ENCODE measurements at regions not wholly inside any gene's neighbourhood (a gene's known extent, or its start where the extent isn't known, plus 50 kb on each side); places are given as distances from the start of the nearest gene placed in this dataset.

- ATAC-seq (ENCODE audit: low read depth in 2 of 2) (no peak), DNase-seq (no peak)
- Mint-ChIP-seq H3K36me3 (peaks cover 0 to 4% of the 10 kb centered on the region in 2 donors), H3K27me3 (peaks cover 7 to 22% (median 15%) of the 10 kb centered on the region in 3 donors), H3K9me3 (no peaks in the 10 kb centered on the region), H3K27ac (no peak overlapping the region), H3K4me3 (no peak overlapping the region), H3K4me1 (no peaks in the 10 kb centered on the region)
Observed at GRCh38 chr9:89978185-89978584, 373.4 kb downstream of the GADD45G start.

GRCh38 chr9:89980600-89980999 is 375.8 kb downstream of the GADD45G start:
- Mint-ChIP-seq H3K9me3 (no peaks in the 10 kb centered on the region), H3K36me3 (peaks cover 0 to 8% of the 10 kb centered on the region in 2 donors), H3K4me1 (no peaks in the 10 kb centered on the region), H3K4me3 (no peak overlapping the region), H3K27ac (no peak overlapping the region), H3K27me3 (peaks cover 7 to 22% (median 17%) of the 10 kb centered on the region in 3 donors)
- DNase-seq (no peak), ATAC-seq (ENCODE audit: low read depth in 2 of 2) (no peak)

DNA sequence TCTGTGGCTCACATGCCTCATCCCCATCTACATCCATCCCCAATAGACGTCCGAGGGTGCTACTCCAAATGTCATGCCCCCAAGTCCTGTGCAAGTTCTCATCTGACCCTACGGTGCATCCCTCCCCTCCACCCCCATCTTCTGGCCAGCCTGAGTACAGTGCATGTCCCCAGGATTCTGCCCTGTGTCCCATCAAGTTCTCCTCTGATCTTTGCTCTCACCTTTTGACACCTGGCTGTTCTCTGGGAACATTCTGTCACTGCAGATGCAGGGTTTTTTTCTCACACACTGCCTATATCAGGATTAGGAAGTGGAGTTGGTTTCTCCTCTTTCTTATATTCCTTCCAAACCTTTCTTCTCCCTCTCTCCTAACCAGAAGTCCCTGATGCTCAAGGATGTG is 377.2 kb downstream of the GADD45G start:
- peaks cover 0 to 8% of the 10 kb centered on the region in 2 donors for H3K36me3 Mint-ChIP-seq
- peaks cover 11 to 27% (median 17%) of the 10 kb centered on the region in 3 donors for H3K27me3 Mint-ChIP-seq
- H3K4me3 Mint-ChIP-seq = no peak overlapping the region
- no peaks in the 10 kb centered on the region for H3K9me3 Mint-ChIP-seq
- H3K4me1 Mint-ChIP-seq = no peaks in the 10 kb centered on the region
- no peak for ATAC-seq (ENCODE audit: low read depth in 2 of 2)
- no peak for DNase-seq
- H3K27ac Mint-ChIP-seq = no peak overlapping the region

DNA sequence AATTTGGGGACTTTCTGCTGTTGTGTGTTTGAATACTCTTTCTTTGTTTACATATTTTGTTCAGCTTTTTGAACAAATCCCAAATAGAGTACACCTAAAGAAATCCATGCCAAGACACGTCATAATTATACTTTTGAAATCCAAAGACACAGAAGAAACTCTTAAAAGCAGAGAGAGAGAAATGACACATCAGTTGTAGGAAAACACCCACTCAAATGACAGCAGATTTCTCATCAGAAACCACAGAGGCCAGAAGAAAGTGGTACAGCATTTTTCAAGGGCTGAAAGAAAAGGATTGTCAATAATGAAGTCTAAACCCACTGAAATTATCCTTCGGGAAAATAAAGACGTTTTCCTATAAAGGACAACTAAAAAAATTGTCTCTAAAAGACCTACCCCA is 378.6 kb downstream of the GADD45G start:
- H3K27me3 Mint-ChIP-seq = peaks cover 11 to 28% (median 17%) of the 10 kb centered on the region in 3 donors
- DNase-seq (no peak), ATAC-seq (ENCODE audit: low read depth in 2 of 2) (no peak)
- no peak overlapping the region for H3K27ac Mint-ChIP-seq
- H3K9me3 Mint-ChIP-seq = no peaks in the 10 kb centered on the region
- H3K4me3 Mint-ChIP-seq = no peak overlapping the region
- H3K4me1 Mint-ChIP-seq = peaks cover 0 to 1% (median 0%) of the 10 kb centered on the region in 3 donors
- peaks cover 0 to 8% of the 10 kb centered on the region in 2 donors for H3K36me3 Mint-ChIP-seq

DNA sequence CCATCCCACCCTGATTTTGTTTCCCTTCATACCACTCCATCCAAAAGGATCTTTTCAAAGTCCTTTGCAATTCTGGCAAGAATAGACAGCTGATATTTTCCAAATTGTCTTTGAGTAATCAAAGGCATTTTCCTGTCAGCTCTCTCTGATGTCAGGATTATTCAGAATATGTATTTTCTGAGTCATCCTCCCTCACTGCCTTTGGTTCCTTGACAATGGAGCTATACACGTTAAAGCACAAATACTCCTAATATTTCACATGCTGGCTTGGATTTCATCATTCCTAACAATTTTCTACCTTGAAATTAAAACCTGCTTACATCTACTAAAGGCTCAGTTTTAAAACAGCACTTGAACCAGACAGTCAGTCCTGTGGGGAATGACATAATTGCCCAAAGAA is 379.4 kb downstream of the GADD45G start:
- ATAC-seq (ENCODE audit: low read depth in 2 of 2) (no peak), DNase-seq (no peak)
- Mint-ChIP-seq H3K27ac (peak overlapping the region in 1 of 6 donors; percentile 39), H3K27me3 (peaks cover 11 to 28% (median 17%) of the 10 kb centered on the region in 3 donors), H3K9me3 (no peaks in the 10 kb centered on the region), H3K36me3 (peaks cover 0 to 8% of the 10 kb centered on the region in 2 donors), H3K4me3 (no peak overlapping the region), H3K4me1 (peaks cover 1 to 5% (median 1%) of the 10 kb centered on the region in 3 donors)

DNA sequence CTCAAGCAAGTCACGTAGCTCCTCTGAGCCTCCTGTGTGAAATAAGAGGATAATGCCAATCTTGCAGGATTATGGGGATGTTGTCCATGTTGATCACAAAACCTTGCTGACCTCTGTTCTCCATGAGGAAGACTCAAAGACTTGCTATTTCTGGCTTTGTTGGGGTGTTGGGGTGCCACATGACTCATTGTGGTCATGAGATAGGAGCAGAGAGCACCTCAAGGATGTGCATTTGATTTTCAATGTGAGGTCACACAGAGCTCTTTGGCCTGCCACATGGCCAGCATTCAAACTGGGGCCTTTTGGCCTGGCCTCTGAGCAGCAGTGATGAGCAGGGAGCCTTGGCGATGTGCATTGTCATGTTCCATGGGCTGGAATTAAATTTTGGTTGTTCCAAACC is 380.3 kb downstream of the GADD45G start:
- no peak for ATAC-seq (ENCODE audit: low read depth in 2 of 2)
- peaks cover 0 to 8% of the 10 kb centered on the region in 2 donors for H3K36me3 Mint-ChIP-seq
- H3K27ac Mint-ChIP-seq = no peak overlapping the region
- peaks cover 11 to 25% (median 17%) of the 10 kb centered on the region in 3 donors for H3K27me3 Mint-ChIP-seq
- peaks cover 4 to 10% (median 5%) of the 10 kb centered on the region in 3 donors for H3K4me1 Mint-ChIP-seq
- DNase-seq = no peak
- no peak overlapping the region for H3K4me3 Mint-ChIP-seq
- no peaks in the 10 kb centered on the region for H3K9me3 Mint-ChIP-seq

DNA sequence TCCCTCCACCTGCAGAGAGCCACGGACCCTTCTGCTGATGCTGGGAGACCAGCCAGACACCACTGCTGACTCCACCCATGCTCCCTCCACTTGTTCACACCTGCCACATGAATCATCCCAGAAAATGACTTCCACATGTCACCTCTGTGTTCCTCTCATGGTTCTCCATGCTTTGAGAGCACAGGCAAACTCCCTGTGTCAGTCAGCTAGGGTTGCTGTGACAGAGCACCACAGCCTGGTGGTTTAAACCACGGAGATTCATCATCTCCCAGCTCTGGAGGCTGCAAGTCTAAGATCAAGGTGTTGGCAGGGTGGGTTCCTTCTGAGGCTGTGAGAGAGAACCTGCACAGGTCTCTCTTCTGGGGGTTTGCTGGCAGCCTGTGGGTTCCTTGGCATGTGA is 381.4 kb downstream of the GADD45G start:
- Mint-ChIP-seq H3K27ac (no peak overlapping the region), H3K9me3 (no peaks in the 10 kb centered on the region), H3K36me3 (peaks cover 0 to 8% of the 10 kb centered on the region in 2 donors), H3K4me1 (peaks cover 4 to 10% (median 5%) of the 10 kb centered on the region in 3 donors), H3K27me3 (peaks cover 11 to 22% (median 17%) of the 10 kb centered on the region in 3 donors), H3K4me3 (no peak overlapping the region)
- ATAC-seq (ENCODE audit: low read depth in 2 of 2) = no peak
- no peak for DNase-seq

DNA sequence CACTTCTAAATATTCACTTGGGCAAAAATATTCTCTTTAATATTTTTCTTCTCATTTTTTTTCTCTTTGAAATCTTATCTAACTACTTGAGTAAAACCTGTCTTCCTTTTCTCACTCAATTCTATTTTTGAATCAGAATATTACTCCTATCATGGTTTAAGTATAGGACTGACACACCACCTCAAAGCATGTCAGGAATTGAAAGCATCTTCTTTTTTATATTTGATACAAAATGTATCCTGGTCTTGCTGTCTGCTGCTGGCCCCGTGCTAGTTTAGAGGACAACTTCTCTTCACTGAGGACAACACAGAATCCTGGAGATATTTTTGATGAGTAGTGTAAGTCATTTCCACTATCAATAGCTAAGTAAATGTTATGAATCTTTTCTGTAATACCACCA is 383.6 kb downstream of the GADD45G start:
- ATAC-seq (ENCODE audit: low read depth in 2 of 2) = no peak
- no peak overlapping the region for H3K4me3 Mint-ChIP-seq
- peaks cover 0 to 6% (median 4%) of the 10 kb centered on the region in 3 donors for H3K27me3 Mint-ChIP-seq
- peaks cover 0 to under 1% of the 10 kb centered on the region in 2 donors for H3K36me3 Mint-ChIP-seq
- peak overlapping the region in 1 of 6 donors; percentile 63 for H3K27ac Mint-ChIP-seq
- no peak for DNase-seq
- peaks cover 4 to 10% (median 5%) of the 10 kb centered on the region in 3 donors for H3K4me1 Mint-ChIP-seq
- no peaks in the 10 kb centered on the region for H3K9me3 Mint-ChIP-seq

GRCh38 chr9:89991204-89991790 is 386.5 kb downstream of the GADD45G start:
- H3K27me3 Mint-ChIP-seq = peaks cover 0 to 6% (median 4%) of the 10 kb centered on the region in 3 donors
- no peak for ATAC-seq (ENCODE audit: low read depth in 2 of 2)
- no peak for DNase-seq
- H3K4me3 Mint-ChIP-seq = no peak overlapping the region
- H3K36me3 Mint-ChIP-seq = no peaks in the 10 kb centered on the region
- H3K4me1 Mint-ChIP-seq = peaks cover 4 to 10% (median 5%) of the 10 kb centered on the region in 3 donors
- no peaks in the 10 kb centered on the region for H3K9me3 Mint-ChIP-seq
- peak overlapping the region in 2 of 6 donors; percentile 54 to 69 for H3K27ac Mint-ChIP-seq

DNA sequence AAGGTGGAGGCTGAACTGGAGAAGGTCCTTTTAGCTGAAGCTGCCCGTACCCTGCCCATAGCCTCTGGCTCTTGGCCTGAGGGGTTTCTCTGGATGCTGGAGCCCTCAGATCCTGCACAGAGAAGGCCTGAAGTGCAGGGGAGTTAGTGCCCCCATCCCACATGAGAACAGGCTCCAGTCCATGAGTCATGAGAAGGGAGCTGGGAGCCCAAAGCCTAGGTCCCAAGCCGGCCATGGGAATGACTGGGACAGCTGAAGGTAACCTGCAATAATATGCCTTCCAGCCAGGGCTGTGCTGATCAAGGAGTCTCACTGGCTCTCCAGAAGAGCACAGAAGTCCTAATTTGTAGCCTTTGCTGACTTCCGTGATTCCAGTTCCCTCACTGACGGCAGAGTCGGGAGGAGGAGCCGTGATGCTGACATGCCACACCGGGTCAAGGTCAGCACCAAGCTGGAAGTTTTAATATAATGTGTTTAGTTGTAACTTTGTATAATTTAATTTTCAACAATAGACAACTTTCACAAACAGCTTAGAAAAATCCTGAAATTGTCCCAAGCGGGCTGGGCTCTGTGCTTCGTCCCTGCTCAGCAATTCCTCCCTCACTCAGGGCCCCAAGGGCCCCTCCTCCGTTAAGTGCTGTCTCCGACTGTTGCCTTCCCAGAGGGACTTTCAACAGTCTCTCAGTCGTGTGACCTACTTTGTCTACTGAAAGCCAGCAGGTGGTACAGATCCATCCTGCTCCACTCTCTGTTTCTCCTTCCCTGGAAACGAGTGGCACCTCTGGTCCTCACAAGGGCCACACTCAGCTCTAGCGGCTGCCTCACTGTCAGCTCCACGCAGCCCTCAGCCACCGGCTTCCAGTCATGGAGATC is 387.8 kb downstream of the GADD45G start:
- no peaks in the 10 kb centered on the region for H3K9me3 Mint-ChIP-seq
- ATAC-seq (ENCODE audit: low read depth in 2 of 2) (no peak), DNase-seq (no peak)
- no peak overlapping the region for H3K4me3 Mint-ChIP-seq
- no peaks in the 10 kb centered on the region for H3K36me3 Mint-ChIP-seq
- no peaks in the 10 kb centered on the region for H3K27me3 Mint-ChIP-seq
- peaks cover 4 to 12% (median 5%) of the 10 kb centered on the region in 3 donors for H3K4me1 Mint-ChIP-seq
- H3K27ac Mint-ChIP-seq = no peak overlapping the region

- Mint-ChIP-seq H3K9me3 (no peaks in the 10 kb centered on the region), H3K27ac (no peak overlapping the region), H3K4me3 (no peak overlapping the region), H3K36me3 (no peaks in the 10 kb centered on the region), H3K4me1 (peaks cover 8 to 15% (median 10%) of the 10 kb centered on the region in 3 donors), H3K27me3 (no peaks in the 10 kb centered on the region)
- ATAC-seq (ENCODE audit: low read depth in 2 of 2) (no peak), DNase-seq (no peak)
Observed at GRCh38 chr9:89993678-89994630, 389.1 kb downstream of the GADD45G start.

GRCh38 chr9:89994988-89995613 is 390.3 kb downstream of the GADD45G start:
- Mint-ChIP-seq H3K36me3 (no peaks in the 10 kb centered on the region), H3K4me1 (peaks cover 13 to 20% (median 16%) of the 10 kb centered on the region in 3 donors), H3K27me3 (no peaks in the 10 kb centered on the region), H3K4me3 (no peak overlapping the region), H3K27ac (no peak overlapping the region), H3K9me3 (no peaks in the 10 kb centered on the region)
- ATAC-seq (ENCODE audit: low read depth in 2 of 2) (no peak), DNase-seq (no peak)

DNA sequence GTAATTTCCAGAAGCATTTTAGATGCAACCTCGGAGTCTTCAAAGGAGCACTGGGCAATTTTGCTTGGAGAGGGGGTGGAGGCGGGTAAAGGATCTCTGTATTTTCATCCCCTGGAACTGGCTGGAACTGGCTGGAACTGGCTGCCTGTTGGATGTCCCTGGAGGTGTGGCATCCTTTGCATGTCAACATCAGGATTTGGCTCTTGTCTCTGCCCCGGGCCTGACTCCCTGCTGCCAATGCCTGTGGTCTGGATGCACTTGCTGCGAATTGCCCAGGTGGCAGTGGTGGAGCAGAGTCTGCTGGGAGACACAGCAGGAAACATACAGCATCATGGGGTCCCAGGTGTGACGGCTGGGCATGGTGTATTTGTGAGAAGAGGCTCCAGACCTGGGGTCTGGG is 391.3 kb downstream of the GADD45G start:
- ATAC-seq (ENCODE audit: low read depth in 2 of 2) (no peak), DNase-seq (no peak)
- no peak overlapping the region for H3K4me3 Mint-ChIP-seq
- no peaks in the 10 kb centered on the region for H3K9me3 Mint-ChIP-seq
- H3K4me1 Mint-ChIP-seq = peaks cover 22 to 30% (median 26%) of the 10 kb centered on the region in 3 donors
- no peaks in the 10 kb centered on the region for H3K36me3 Mint-ChIP-seq
- no peak overlapping the region for H3K27ac Mint-ChIP-seq
- no peaks in the 10 kb centered on the region for H3K27me3 Mint-ChIP-seq
